Left ventricle myocardium inferior (tissue), 1 donor: ENCODE measurements at regions not wholly inside any gene's neighbourhood (a gene's known extent, or its start where the extent isn't known, plus 50 kb on each side); places are given as distances from the start of the nearest gene placed in this dataset.

Experiments used
- DNase-seq: peaks from one replicate; pipeline ENCODE4 v3.0.0-alpha.2; 2020
- H3K27ac ChIP-seq: fragments of 200-600 bp; replicated peaks from 2 replicates; pipeline ENCODE4 v1.8.0; 2021
- H3K27me3 ChIP-seq: fragments of 200-600 bp; 2 replicates; pipeline ENCODE4 v1.8.0; 2021; ENCODE audit warnings: low read depth
- H3K36me3 ChIP-seq: fragments of 200-600 bp; 2 replicates; pipeline ENCODE4 v1.8.0; 2021
- H3K4me1 ChIP-seq: fragments of 200-600 bp; 2 replicates; pipeline ENCODE4 v1.8.0; 2021
- H3K4me3 ChIP-seq: fragments of 200-600 bp; 2 replicates; pipeline ENCODE4 v1.8.0; 2021; ENCODE audit warnings: mild to moderate bottlenecking, moderate library complexity
- H3K9me3 ChIP-seq: fragments of 200-600 bp; replicated peaks from 2 replicates; pipeline ENCODE4 v1.8.0; 2021
- CTCF ChIP-seq: fragments of 200-600 bp; IDR thresholded peaks from 2 replicates; pipeline ENCODE4 v1.8.0; 2021; ENCODE audit warnings: antibody characterized with exemption, mild to moderate bottlenecking, borderline replicate concordance
- intact Hi-C: fragments of 100-400 bp; cut with micrococcal nuclease; formaldehyde crosslinking; loops from one replicate; pipeline ENCODE4 v1.11.0; 2022
- donor health status: DM: no; HTN: yes; CAD: no; lungs with severe emphysema.

DNA sequence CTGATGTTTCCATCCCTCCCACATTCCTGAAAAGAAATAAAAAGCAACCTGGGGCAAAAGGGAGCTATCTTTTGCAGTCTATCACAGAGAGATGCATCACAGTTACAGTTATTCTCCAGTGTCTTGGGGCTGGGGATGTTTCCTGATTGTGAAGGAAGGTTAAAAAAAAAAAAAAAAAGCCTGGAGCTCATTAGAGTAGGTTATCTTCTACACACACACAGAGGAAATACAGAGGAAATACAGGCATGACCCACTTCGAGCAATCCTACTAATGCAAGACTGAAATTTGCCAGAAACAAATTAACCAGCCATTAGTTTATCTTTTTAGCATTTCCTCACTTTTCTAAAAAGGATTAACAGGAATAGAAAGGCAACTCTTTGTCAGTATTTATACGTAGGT is 89.4 kb upstream of the CLMP start:
- intact Hi-C loops: no loop called here
- peaks cover 33% of the 10 kb centered on the region for H3K27me3 ChIP-seq
- H3K4me3 ChIP-seq: no peak overlapping the region
- DNase-seq: no peak
- no peaks in the 10 kb centered on the region for H3K4me1 ChIP-seq
- H3K9me3 ChIP-seq: no peaks in the 10 kb centered on the region
- TF ChIP-seq CTCF: no peak
- H3K36me3 ChIP-seq: no peaks in the 10 kb centered on the region
- no peak overlapping the region for H3K27ac ChIP-seq

- no peaks in the 10 kb centered on the region for H3K4me1 ChIP-seq
- H3K27ac ChIP-seq: no peak overlapping the region
- intact Hi-C loops: no loop called here
- no peak overlapping the region for H3K4me3 ChIP-seq
- no peak for TF ChIP-seq CTCF
- DNase-seq: no peak
- H3K36me3 ChIP-seq: no peaks in the 10 kb centered on the region
- peaks cover 29% of the 10 kb centered on the region for H3K27me3 ChIP-seq
- no peaks in the 10 kb centered on the region for H3K9me3 ChIP-seq
These were observed 87.5 kb upstream of the CLMP start for GRCh38 chr11:123282597-123282996.

DNA sequence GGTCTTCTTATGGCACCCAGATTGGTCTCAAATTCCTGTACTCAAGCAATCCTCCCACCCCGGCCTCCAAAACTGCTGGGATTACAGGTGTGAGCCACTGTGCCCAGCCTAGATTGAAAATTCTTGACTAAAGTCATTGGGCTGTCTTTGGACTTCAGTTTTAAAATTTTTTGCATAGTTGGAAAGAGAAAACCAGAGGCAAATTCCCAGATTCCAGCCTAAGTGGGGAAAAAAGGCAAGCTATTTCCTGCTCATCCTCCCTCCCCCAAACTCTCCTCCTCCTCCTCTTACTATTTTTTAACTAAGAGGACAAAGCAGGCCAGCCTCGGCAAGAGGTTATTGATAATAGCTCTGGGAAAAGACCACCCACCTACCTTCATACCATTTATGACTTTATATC is 78.6 kb upstream of the CLMP start:
- Histone ChIP-seq H3K27me3 (peaks cover 10% of the 10 kb centered on the region), H3K4me1 (no peaks in the 10 kb centered on the region), H3K36me3 (no peaks in the 10 kb centered on the region), H3K4me3 (no peak overlapping the region), H3K9me3 (no peaks in the 10 kb centered on the region), H3K27ac (no peak overlapping the region)
- no peak for DNase-seq
- intact Hi-C loops: no loop called here
- no peak for TF ChIP-seq CTCF

- DNase-seq: no peak
- TF ChIP-seq CTCF: no peak
- H3K4me3 ChIP-seq: no peak overlapping the region
- no peaks in the 10 kb centered on the region for H3K4me1 ChIP-seq
- intact Hi-C loops: no loop called here
- no peaks in the 10 kb centered on the region for H3K9me3 ChIP-seq
- H3K36me3 ChIP-seq: no peaks in the 10 kb centered on the region
- H3K27ac ChIP-seq: no peak overlapping the region
- peaks cover 20% of the 10 kb centered on the region for H3K27me3 ChIP-seq
These were observed 77.5 kb upstream of the CLMP start for GRCh38 chr11:123272565-123272964.

DNA sequence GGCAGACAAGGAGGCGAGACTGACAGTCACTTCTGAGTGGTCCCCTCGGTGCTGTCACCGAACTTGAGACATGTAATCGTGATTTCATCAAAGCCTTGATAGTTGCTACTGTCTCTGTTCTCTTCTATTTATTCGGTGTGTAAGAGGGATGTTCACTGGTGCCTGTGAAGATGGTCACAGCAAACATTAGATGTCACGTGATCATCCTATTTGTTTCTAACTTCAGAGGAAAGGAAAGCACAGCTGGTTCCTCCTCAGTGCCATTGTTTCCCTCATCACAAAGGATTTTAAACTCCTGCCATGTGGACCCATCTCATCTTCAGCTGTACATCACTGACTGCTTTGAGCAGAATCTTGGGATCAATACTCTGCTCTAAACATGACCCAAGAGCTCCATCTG is 73.1 kb upstream of the CLMP start:
- intact Hi-C loops: no loop called here
- H3K36me3 ChIP-seq: no peaks in the 10 kb centered on the region
- no peak overlapping the region for H3K27ac ChIP-seq

More for the DNA sequence above, 73.1 kb upstream of the CLMP start:
- Histone ChIP-seq H3K27me3 (peaks cover 63% of the 10 kb centered on the region), H3K4me3 (no peak overlapping the region), H3K9me3 (no peaks in the 10 kb centered on the region), H3K4me1 (no peaks in the 10 kb centered on the region)
- TF ChIP-seq CTCF: no peak
- no peak for DNase-seq
